Suprapubic skin (tissue), 3 donors: ENCODE measurements at regions not wholly inside any gene's neighbourhood (a gene's known extent, or its start where the extent isn't known, plus 50 kb on each side); places are given as distances from the start of the nearest gene placed in this dataset.

Experiments used
- EP300 ChIP-seq: sonication (generic); formaldehyde crosslinking; IDR thresholded peaks from one replicate; pipeline ENCODE4 v1.6.1; 2017; ENCODE audit warnings: antibody characterized with exemption
- POLR2A ChIP-seq, 2 donors: fragments of 450-650 bp; IDR thresholded peaks; one replicate each; pipeline ENCODE4 v1.6.1; 2017; ENCODE audit warnings: antibody characterized with exemption in 2 of 2, mild to moderate bottlenecking in 2 of 2, moderate library complexity in 2 of 2
- TF ChIP-seq, protein P1 (sequence below), 2 donors: fragments of 200-600 bp in 1 of 2; fragments of 450-650 bp in 1 of 2; sonication (generic) in 1 of 2; IDR thresholded peaks; one replicate each; pipeline ENCODE4 v1.5.1; 2016 to 2019; ENCODE audit warnings: antibody characterized with exemption in 2 of 2, mild to moderate bottlenecking in 1 of 2, moderate library complexity in 1 of 2

DNA sequence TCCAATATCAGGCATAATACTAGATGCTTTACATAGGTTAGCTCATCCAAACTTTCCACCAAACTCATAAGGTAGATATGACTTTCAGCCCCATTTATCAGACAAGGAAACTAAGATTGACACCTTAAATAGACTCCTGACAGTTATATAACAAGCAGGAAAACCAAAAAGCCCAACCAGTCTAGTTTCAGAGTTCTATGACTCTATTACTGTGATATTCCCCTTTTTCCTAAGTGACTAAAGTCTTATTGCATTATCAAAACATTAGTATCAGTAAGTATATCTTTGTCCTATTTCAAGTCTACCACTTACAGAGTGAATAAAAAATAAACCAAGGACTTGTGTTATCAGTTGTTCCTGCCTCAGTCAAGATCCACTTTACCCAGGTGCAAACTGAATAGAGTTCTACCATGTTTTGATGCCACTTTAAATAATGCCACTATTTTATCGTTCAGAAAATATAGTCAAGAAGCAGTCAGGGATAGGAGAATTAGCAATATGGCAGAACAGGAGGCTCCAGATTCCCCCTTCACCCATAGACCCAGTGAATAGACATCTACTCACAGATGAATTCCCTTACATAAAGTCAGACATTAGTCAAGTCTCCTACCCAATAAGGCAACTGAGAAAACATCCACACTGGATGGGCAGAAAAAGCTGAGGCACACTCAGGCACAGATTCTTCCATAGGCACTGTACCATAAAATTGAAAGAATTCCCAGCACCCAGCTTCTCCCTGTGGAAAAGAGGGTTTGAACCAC is 74.1 kb downstream of the CRPPA start:
- TF ChIP-seq, protein P1, sequence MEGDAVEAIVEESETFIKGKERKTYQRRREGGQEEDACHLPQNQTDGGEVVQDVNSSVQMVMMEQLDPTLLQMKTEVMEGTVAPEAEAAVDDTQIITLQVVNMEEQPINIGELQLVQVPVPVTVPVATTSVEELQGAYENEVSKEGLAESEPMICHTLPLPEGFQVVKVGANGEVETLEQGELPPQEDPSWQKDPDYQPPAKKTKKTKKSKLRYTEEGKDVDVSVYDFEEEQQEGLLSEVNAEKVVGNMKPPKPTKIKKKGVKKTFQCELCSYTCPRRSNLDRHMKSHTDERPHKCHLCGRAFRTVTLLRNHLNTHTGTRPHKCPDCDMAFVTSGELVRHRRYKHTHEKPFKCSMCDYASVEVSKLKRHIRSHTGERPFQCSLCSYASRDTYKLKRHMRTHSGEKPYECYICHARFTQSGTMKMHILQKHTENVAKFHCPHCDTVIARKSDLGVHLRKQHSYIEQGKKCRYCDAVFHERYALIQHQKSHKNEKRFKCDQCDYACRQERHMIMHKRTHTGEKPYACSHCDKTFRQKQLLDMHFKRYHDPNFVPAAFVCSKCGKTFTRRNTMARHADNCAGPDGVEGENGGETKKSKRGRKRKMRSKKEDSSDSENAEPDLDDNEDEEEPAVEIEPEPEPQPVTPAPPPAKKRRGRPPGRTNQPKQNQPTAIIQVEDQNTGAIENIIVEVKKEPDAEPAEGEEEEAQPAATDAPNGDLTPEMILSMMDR (IDR thresholded peaks at IDR 0.05) = no peak
- TF ChIP-seq POLR2A (IDR thresholded peaks at IDR 0.05) (no peak), EP300 (no peak)
